ENCODE measurements at regions not wholly inside any gene's neighbourhood (a gene's known extent, or its start where the extent isn't known, plus 50 kb on each side); places are given as distances from the start of the nearest gene placed in this dataset.
A peak's percentile ranks its signal among the peaks of the same experiment; 100 is the strongest.

DNA sequence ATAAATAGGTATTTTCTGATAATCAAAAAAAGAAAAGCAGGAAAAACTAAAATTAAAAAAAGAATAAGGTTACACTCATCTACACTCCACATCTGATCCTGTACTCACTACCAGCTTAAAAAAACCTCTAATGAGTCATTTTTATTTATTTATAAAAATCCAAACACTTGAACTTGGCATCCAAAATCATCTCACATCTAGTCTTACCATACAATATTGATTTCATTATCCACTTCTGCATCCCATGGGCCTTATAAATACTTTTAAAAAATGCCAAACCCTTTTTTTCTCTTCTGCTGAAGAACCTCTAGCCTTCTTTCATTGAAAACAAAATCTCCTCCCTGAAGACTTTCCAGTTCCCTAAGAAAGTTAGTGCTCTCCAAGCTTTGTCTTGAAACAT lies 109.7 kb downstream of the TMTC3 start:
- Mint-ChIP-seq H3K36me3 (no peaks in the 10 kb centered on the region), H3K27me3 (peaks cover 11% of the 10 kb centered on the region), H3K9me3 (ENCODE audit: low read depth) (no peaks in the 10 kb centered on the region), H3K4me1 (no peaks in the 10 kb centered on the region), H3K4me3 (no peak overlapping the region), H3K27ac (no peak overlapping the region)
- ATAC-seq (no peak), DNase-seq (no peak)
- CTCF ChIA-PET = no interaction called here

DNA sequence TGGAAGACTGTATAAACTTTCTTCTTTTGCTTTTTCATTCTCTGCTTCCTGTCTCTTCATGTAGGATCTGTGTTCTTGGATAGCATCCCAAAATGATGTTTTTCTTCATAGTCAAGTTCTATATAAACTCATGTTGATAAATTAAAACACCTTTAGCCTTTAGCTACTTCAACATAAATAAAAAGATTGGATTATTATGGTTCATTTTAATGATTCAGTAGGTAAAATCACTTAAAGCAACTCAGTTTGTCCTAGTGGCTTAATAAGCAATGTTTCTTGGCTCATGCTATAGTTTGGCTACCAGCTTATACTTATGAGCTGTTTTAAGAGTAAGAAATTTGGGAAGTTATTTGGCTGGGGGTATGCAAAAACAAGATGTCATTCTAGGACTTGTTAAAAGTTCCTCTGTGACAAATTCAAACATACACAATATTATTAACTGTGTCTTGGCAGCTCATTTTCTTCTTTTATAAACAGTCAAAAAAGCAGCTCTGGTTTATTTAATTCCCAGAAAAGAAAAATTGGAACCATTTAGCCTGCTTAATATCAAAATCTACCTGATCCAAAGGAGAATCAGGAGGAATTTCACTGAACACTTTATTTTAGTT lies 111.4 kb downstream of the TMTC3 start:
- Mint-ChIP-seq H3K27ac (no peak overlapping the region), H3K4me1 (no peaks in the 10 kb centered on the region), H3K36me3 (no peaks in the 10 kb centered on the region), H3K9me3 (ENCODE audit: low read depth) (no peaks in the 10 kb centered on the region), H3K27me3 (peaks cover 11% of the 10 kb centered on the region), H3K4me3 (no peak overlapping the region)
- no peak for DNase-seq
- no peak for ATAC-seq
- CTCF ChIA-PET = no interaction called here

- DNase-seq = no peak
- no peak overlapping the region for H3K4me3 Mint-ChIP-seq
- no peaks in the 10 kb centered on the region for H3K4me1 Mint-ChIP-seq
- no peak for ATAC-seq
- no peaks in the 10 kb centered on the region for H3K9me3 Mint-ChIP-seq (ENCODE audit: low read depth)
- H3K27ac Mint-ChIP-seq = no peak overlapping the region
- peaks cover 9% of the 10 kb centered on the region for H3K27me3 Mint-ChIP-seq
- H3K36me3 Mint-ChIP-seq = no peaks in the 10 kb centered on the region
- CTCF ChIA-PET = no interaction called here
Measured at GRCh38 chr12:88255224-88255623, 113.1 kb downstream of the TMTC3 start.

DNA sequence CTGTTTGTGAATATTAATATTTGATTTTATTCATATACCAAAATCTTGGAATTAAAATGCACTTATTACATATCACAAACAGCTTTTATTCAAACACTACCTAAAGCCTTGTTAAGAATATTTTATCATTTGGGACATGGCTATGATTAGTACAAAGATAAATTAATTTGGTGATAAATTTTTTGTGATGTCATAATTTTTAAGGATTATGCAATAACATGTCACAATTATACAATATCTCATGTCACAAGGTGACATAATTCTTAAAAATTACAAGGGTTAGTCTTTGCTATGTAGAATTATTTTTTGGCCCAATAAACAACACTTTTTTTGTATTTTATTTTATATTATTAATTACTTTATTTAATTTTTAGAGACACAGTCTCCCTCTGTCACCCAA lies 113.7 kb downstream of the TMTC3 start:
- Mint-ChIP-seq H3K27ac (no peak overlapping the region), H3K4me3 (no peak overlapping the region), H3K36me3 (no peaks in the 10 kb centered on the region), H3K9me3 (ENCODE audit: low read depth) (no peaks in the 10 kb centered on the region), H3K4me1 (no peaks in the 10 kb centered on the region), H3K27me3 (peaks cover 9% of the 10 kb centered on the region)
- no peak for DNase-seq
- CTCF ChIA-PET = no interaction called here
- ATAC-seq = no peak

DNA sequence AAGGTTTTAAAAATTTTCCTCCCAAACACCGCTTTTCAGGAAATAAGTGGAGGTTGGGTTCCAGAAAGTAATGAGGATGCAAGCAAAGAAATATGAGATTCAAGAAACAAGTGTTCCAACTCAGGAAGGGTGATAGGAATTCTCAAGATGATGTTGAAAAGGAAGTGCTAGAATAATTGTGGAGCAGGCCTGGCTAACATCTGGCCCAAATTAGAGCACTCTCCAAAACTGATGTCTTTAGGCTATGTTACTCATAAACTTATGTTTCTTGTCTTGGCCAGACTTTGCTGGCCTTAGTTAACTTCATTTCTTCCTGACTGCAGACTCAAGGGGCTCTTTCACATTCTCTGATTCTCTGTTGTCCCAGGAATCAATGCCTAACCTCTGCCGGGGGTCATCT lies 116.3 kb downstream of the TMTC3 start:
- no peak overlapping the region for H3K27ac Mint-ChIP-seq
- H3K27me3 Mint-ChIP-seq = peaks cover 5% of the 10 kb centered on the region
- no peaks in the 10 kb centered on the region for H3K9me3 Mint-ChIP-seq (ENCODE audit: low read depth)
- no peaks in the 10 kb centered on the region for H3K36me3 Mint-ChIP-seq
- ATAC-seq = no peak
- CTCF ChIA-PET = no interaction called here
- no peaks in the 10 kb centered on the region for H3K4me1 Mint-ChIP-seq
- no peak overlapping the region for H3K4me3 Mint-ChIP-seq
- no peak for DNase-seq

DNA sequence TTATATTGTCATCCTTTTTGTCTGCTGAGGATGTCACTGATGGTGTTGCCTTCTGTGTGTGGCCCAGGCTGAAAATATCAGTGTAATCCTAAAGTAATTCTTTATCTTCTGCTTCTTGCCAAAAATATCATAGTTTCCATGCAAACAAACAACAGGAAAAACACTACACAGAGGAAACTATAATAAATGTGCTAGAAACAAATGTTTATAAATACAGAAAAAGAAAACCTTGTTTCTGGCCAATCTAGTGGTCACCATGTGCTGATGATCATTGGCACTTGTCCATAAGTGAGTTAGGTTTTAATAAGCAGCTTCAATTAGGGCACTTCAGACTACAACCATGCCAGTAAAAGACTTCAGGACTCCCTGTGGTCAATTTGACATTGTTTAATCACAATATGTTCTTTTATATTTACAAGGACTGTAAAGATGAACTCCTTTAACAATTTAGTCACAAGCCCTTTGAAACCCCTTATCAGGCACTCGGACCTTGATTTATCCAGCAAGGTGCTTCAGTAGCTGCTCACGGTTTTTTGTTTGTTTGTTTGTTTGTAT lies 124.8 kb downstream of the TMTC3 start:
- CTCF ChIA-PET = no interaction called here
- ATAC-seq (no peak), DNase-seq (no peak)
- Mint-ChIP-seq H3K9me3 (ENCODE audit: low read depth) (no peaks in the 10 kb centered on the region), H3K27me3 (peaks cover 11% of the 10 kb centered on the region), H3K27ac (no peak overlapping the region), H3K36me3 (no peaks in the 10 kb centered on the region), H3K4me3 (no peak overlapping the region), H3K4me1 (no peaks in the 10 kb centered on the region)

- CTCF ChIA-PET = no interaction called here
- Mint-ChIP-seq H3K4me1 (no peaks in the 10 kb centered on the region), H3K27ac (no peak overlapping the region), H3K4me3 (no peak overlapping the region), H3K9me3 (ENCODE audit: low read depth) (no peaks in the 10 kb centered on the region), H3K36me3 (no peaks in the 10 kb centered on the region), H3K27me3 (peaks cover 11% of the 10 kb centered on the region)
- ATAC-seq (no peak), DNase-seq (no peak)
Measured at GRCh38 chr12:88267630-88268029, 125.5 kb downstream of the TMTC3 start.

DNA sequence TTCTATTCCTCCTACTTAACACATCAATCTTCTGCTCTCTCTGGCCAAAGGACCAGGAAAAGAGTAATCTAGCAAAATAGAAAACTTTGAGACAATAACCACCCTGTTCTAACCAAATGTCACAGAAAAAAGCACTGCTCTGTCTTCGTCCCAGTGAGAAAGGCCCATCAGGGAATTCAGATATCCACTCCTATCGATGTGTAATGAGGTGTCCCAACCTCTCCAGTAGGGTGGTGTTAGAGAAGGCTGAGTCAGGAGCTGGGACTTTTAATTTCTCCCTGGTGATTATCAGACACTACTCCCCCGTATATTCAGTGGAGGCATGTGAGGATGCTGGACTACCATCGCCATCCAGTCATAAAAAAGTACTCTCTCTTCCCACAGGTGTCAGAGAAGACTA lies 130.3 kb downstream of the TMTC3 start:
- Mint-ChIP-seq H3K4me1 (no peaks in the 10 kb centered on the region), H3K27me3 (no peaks in the 10 kb centered on the region), H3K9me3 (ENCODE audit: low read depth) (no peaks in the 10 kb centered on the region), H3K36me3 (no peaks in the 10 kb centered on the region), H3K27ac (no peak overlapping the region), H3K4me3 (no peak overlapping the region)
- CTCF ChIA-PET = no interaction called here
- ATAC-seq = no peak
- no peak for DNase-seq

- DNase-seq (no peak), ATAC-seq (no peak)
- Mint-ChIP-seq H3K4me3 (no peak overlapping the region), H3K36me3 (no peaks in the 10 kb centered on the region), H3K27me3 (no peaks in the 10 kb centered on the region), H3K4me1 (no peaks in the 10 kb centered on the region), H3K27ac (no peak overlapping the region), H3K9me3 (ENCODE audit: low read depth) (no peaks in the 10 kb centered on the region)
- CTCF ChIA-PET = no interaction called here
Measured at GRCh38 chr12:88273450-88273849, 131.3 kb downstream of the TMTC3 start.

GRCh38 chr12:88273875-88274274 lies 131.8 kb downstream of the TMTC3 start:
- H3K27me3 Mint-ChIP-seq = no peaks in the 10 kb centered on the region
- no peaks in the 10 kb centered on the region for H3K9me3 Mint-ChIP-seq (ENCODE audit: low read depth)
- H3K27ac Mint-ChIP-seq = no peak overlapping the region
- CTCF ChIA-PET = no interaction called here
- no peaks in the 10 kb centered on the region for H3K36me3 Mint-ChIP-seq
- ATAC-seq (no peak), DNase-seq (no peak)
- H3K4me3 Mint-ChIP-seq = no peak overlapping the region
- H3K4me1 Mint-ChIP-seq = no peaks in the 10 kb centered on the region

DNA sequence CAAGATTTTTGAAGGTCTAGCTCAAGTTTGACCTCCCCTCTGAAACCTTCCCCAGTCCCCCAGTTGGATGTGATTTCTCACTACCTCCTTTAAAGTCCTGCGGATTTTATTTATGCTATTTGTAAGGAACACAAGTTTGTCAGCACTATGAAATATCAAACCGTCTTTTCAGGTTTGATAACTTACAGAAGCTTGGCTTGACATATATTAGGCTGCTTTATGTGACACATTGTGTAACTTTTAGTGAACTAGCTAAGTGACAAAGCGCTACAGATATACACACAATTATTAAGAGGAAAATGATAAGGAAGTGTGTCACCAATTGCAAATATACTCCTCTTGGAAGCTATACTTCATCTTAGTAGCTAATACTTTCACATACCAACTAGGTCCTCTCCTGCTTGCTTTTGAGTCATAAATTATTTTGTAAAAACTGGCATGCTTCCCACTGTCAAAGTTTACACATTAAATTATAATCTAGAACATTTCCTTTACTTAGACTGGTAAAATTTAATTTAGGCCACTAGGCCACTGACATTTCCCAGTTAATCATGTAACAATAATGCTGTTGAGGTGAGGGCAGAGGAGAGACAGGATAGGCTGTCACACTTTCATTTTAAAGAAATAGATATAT lies 149.5 kb downstream of the TMTC3 start:
- H3K36me3 Mint-ChIP-seq = no peaks in the 10 kb centered on the region
- H3K9me3 Mint-ChIP-seq (ENCODE audit: low read depth) = peaks cover 2% of the 10 kb centered on the region
- H3K4me1 Mint-ChIP-seq = no peaks in the 10 kb centered on the region
- CTCF ChIA-PET = no interaction called here
- peaks cover 16% of the 10 kb centered on the region for H3K27me3 Mint-ChIP-seq
- DNase-seq = no peak
- no peak overlapping the region for H3K27ac Mint-ChIP-seq
- H3K4me3 Mint-ChIP-seq = no peak overlapping the region
- ATAC-seq = no peak

DNA sequence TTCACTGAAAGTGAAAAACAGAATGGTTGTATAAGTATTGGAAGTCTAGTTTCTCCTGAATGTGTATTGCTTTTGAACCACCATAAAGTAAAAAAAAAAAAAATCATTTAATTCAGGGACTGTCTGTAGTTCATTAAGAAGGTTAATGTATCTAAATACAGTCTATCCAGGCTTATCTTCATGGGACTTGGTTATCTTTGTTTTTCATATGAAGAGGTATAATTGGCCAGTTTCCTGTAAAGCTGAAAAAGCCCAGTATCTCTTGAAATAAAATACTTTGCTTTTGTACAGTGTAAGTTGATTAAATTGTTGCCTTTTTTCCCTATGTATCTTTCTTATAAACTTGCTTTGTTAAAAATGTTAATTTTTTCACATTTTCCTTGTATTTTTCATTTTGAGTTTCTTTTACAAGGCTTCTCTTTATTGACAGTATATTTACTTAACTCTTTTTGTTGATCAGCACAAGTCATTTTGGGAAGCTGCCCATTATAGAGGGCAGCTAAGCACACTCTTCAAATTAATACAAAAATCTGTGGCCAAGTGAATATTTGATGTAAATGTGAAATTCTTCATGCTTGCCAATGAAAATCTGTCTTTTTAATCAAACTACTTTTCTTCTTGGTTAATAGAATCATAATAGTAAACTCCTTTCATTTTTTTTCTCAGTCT lies 156.0 kb downstream of the TMTC3 start:
- CTCF ChIA-PET = no interaction called here
- Mint-ChIP-seq H3K36me3 (peaks cover 5% of the 10 kb centered on the region), H3K4me1 (peaks cover 31% of the 10 kb centered on the region), H3K9me3 (ENCODE audit: low read depth) (peaks cover 5% of the 10 kb centered on the region), H3K4me3 (no peak overlapping the region), H3K27ac (peak overlapping the region; percentile 81), H3K27me3 (peaks cover 3% of the 10 kb centered on the region)
- no peak for DNase-seq
- no peak for ATAC-seq

DNA sequence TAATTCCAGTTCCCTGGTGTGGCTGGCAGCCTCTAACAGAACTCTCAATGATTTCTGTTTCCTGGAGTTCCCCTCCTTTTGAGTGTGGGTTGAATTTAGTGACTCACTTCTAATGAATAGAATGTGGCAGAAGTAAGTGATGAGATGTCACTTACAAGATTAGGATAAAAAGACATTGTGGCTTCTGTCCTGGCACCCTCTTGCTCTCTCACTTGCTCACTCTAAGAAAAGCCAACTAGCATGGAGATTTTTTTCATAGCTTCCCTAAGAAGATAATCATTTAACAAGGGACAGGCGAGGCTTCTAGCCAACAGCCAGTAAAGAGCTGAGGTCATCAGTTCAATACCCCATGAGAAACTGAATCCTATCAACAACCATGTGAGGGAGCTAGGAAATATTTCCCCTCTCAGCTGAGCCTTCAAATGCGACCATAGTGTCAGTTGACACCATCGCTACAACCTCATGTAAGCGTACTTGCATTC lies 156.7 kb downstream of the TMTC3 start:
- no peak for DNase-seq
- CTCF ChIA-PET = interaction anchor here (1.1 kb wide), 1 partner anchor 157 kb away, joined by 4 read pairs; the partner anchor contains the start of genes CEP290 and TMTC3
- H3K27ac Mint-ChIP-seq = peak overlapping the region; percentile 81

More for the DNA sequence above, 156.7 kb downstream of the TMTC3 start:
- ATAC-seq = peak; percentile 23
- Mint-ChIP-seq H3K4me3 (peak overlapping the region; percentile 12), H3K36me3 (peaks cover 5% of the 10 kb centered on the region), H3K27me3 (peaks cover 3% of the 10 kb centered on the region), H3K4me1 (peaks cover 31% of the 10 kb centered on the region), H3K9me3 (ENCODE audit: low read depth) (peaks cover 4% of the 10 kb centered on the region)
